OCI-M2 (cell line): ENCODE measurements at regions not wholly inside any gene's neighbourhood (a gene's known extent, or its start where the extent isn't known, plus 50 kb on each side); places are given as distances from the start of the nearest gene placed in this dataset.
"Not testable (repeated sequence)": the region's sequence is repeated elsewhere in the genome, so short reads cannot be mapped to it uniquely, and the experiment has no call there.

Experiments used
- DNase-seq: peaks from one replicate; lab custom pipeline; 2025; ENCODE audit not compliant: unreplicated experiment; lab: John Stamatoyannopoulos, UW

- DNase-seq: no peak
Observed at GRCh38 chr4:32864713-32865351, 2144.7 kb downstream of the PCDH7 start.

- DNase-seq: no peak
Observed at GRCh38 chr4:32876546-32876945, 2156.4 kb downstream of the PCDH7 start.

- no peak for DNase-seq
Observed at GRCh38 chr4:32879913-32880312, 2159.7 kb downstream of the PCDH7 start.

- DNase-seq: no peak
Observed at GRCh38 chr4:32884198-32884597, 2164.0 kb downstream of the PCDH7 start.

GRCh38 chr4:32890398-32890797 is 2170.2 kb downstream of the PCDH7 start:
- DNase-seq: no peak

- no peak for DNase-seq
Observed at GRCh38 chr4:32909053-32909452, 2188.9 kb downstream of the PCDH7 start.

- no peak for DNase-seq
Observed at GRCh38 chr4:32909736-32910135, 2189.6 kb downstream of the PCDH7 start.

- no peak for DNase-seq
Observed at GRCh38 chr4:32917586-32917985, 2197.4 kb downstream of the PCDH7 start.

- no peak for DNase-seq
Observed at GRCh38 chr4:32929796-32930699, 2209.9 kb downstream of the PCDH7 start.

GRCh38 chr4:32930700-32931099 is 2210.5 kb downstream of the PCDH7 start:
- no peak for DNase-seq

- DNase-seq: no peak
Observed at GRCh38 chr4:32931475-32931874, 2211.3 kb downstream of the PCDH7 start.

GRCh38 chr4:32932156-32932555 is 2212.0 kb downstream of the PCDH7 start:
- no peak for DNase-seq

GRCh38 chr4:32939222-32939621 is 2219.1 kb downstream of the PCDH7 start:
- not testable (repeated sequence) for DNase-seq

- no peak for DNase-seq
Observed at GRCh38 chr4:32950866-32951265, 2230.7 kb downstream of the PCDH7 start.

- no peak for DNase-seq
Observed at GRCh38 chr4:32958586-32958985, 2238.4 kb downstream of the PCDH7 start.

GRCh38 chr4:32962100-32962499 is 2241.9 kb downstream of the PCDH7 start:
- no peak for DNase-seq

GRCh38 chr4:32985256-32985655 is 2265.1 kb downstream of the PCDH7 start:
- no peak for DNase-seq

GRCh38 chr4:32986236-32986635 is 2266.1 kb downstream of the PCDH7 start:
- DNase-seq: no peak

GRCh38 chr4:32987111-32987510 is 2266.9 kb downstream of the PCDH7 start:
- DNase-seq: no peak

- DNase-seq: no peak
Observed at GRCh38 chr4:32988165-32988811, 2268.1 kb downstream of the PCDH7 start.

- no peak for DNase-seq
Observed at GRCh38 chr4:32991663-32992062, 2271.5 kb downstream of the PCDH7 start.
